ENCODE measurements at regions not wholly inside any gene's neighbourhood (a gene's known extent, or its start where the extent isn't known, plus 50 kb on each side); places are given as distances from the start of the nearest gene placed in this dataset.

DNA sequence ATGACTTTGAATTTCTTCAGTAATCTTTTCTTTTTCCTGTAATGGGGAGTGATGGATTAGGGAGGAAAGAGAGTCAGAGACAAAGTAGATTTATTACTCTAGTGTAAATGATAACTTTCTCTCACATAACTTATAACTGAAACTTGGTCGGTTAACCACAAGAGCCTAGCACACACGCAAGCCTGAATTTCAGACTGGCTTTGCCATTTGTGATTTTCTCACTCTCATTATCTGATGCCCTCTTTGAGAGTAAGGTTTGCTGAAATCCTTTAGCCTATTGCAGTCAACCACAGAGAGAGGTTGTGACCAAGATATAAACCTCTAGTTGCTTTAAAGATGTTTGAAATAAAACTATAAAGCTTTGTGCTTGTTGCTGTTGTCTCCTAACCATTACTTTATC lies 117.9 kb upstream of the NETO1 start:
- no peaks in the 10 kb centered on the region for H3K36me3 ChIP-seq (ENCODE audit: insufficient read depth)
- TF ChIP-seq, protein P1, sequence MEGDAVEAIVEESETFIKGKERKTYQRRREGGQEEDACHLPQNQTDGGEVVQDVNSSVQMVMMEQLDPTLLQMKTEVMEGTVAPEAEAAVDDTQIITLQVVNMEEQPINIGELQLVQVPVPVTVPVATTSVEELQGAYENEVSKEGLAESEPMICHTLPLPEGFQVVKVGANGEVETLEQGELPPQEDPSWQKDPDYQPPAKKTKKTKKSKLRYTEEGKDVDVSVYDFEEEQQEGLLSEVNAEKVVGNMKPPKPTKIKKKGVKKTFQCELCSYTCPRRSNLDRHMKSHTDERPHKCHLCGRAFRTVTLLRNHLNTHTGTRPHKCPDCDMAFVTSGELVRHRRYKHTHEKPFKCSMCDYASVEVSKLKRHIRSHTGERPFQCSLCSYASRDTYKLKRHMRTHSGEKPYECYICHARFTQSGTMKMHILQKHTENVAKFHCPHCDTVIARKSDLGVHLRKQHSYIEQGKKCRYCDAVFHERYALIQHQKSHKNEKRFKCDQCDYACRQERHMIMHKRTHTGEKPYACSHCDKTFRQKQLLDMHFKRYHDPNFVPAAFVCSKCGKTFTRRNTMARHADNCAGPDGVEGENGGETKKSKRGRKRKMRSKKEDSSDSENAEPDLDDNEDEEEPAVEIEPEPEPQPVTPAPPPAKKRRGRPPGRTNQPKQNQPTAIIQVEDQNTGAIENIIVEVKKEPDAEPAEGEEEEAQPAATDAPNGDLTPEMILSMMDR (conservative IDR thresholded peaks at IDR 0.05; ENCODE audit: low read depth in 2 of 2) = no peak
- TF ChIP-seq, protein P2, sequence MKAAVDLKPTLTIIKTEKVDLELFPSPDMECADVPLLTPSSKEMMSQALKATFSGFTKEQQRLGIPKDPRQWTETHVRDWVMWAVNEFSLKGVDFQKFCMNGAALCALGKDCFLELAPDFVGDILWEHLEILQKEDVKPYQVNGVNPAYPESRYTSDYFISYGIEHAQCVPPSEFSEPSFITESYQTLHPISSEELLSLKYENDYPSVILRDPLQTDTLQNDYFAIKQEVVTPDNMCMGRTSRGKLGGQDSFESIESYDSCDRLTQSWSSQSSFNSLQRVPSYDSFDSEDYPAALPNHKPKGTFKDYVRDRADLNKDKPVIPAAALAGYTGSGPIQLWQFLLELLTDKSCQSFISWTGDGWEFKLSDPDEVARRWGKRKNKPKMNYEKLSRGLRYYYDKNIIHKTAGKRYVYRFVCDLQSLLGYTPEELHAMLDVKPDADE (IDR thresholded peaks at IDR 0.05) = no peak
- H3K27me3 ChIP-seq (ENCODE audit: insufficient read depth) = no peaks in the 10 kb centered on the region
- no peaks in the 10 kb centered on the region for H3K27me3 Mint-ChIP-seq (ENCODE audit: insufficient read depth, low read depth, poor library complexity)
- no peak overlapping the region for H3K4me3 Mint-ChIP-seq
- H4K20me1 ChIP-seq (replicated peaks; ENCODE audit: insufficient read depth) = no peaks in the 10 kb centered on the region
- H3F3A ChIP-seq (replicated peaks; ENCODE audit: low read depth) = no peaks in the 10 kb centered on the region
- no peaks in the 10 kb centered on the region for H3K79me2 ChIP-seq (replicated peaks; ENCODE audit: insufficient read depth)
- no peak overlapping the region for H3K27ac ChIP-seq (ENCODE audit: low read depth)
- H3K9me3 Mint-ChIP-seq = no peaks in the 10 kb centered on the region; the same call in 2 of the 3 replicates
- H3K36me3 Mint-ChIP-seq (ENCODE audit: low read depth) = no peaks in the 10 kb centered on the region
- no peaks in the 10 kb centered on the region for H3K4me1 Mint-ChIP-seq
- no peak overlapping the region for H3K4me2 ChIP-seq
- no peak for ATAC-seq
- H3K4me1 ChIP-seq (ENCODE audit: insufficient read depth) = no peaks in the 10 kb centered on the region
- H2AFZ ChIP-seq = 0 out of 2 replicates have a peak overlapping the region, but pooled peaks have one; percentile 35
- no peak overlapping the region for H3K4me3 ChIP-seq
- no peak for DNase-seq (ENCODE audit: low spot score)
- no peaks in the 10 kb centered on the region for H3K9me2 ChIP-seq (ENCODE audit: insufficient read depth)
- H3K27ac Mint-ChIP-seq = no peak overlapping the region

DNA sequence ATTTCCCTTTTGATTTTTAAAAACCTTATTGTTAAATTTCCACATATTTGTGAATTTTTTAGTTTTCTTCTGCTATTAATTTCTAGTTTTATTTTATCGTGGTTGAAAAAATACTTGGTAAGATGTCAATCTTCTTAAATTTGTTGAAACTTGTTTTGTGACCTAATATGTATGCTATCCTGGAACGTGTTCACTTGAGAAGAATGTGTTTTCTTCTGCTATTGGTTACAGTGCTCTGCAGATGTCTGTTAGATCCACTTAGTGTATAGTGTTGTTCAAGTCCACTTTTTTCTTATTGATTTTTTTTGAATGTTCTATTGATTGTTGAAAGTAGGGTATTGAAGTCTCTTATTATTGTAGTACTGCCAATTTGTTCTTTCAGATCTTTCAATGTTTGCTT lies 116.5 kb upstream of the NETO1 start:
- H3K36me3 ChIP-seq (ENCODE audit: insufficient read depth) = no peaks in the 10 kb centered on the region
- Mint-ChIP-seq H3K4me3 (no peak overlapping the region), H3K27ac (no peak overlapping the region), H3K4me1 (no peaks in the 10 kb centered on the region), H3K27me3 (ENCODE audit: insufficient read depth, low read depth, poor library complexity) (no peaks in the 10 kb centered on the region), H3K36me3 (ENCODE audit: low read depth) (no peaks in the 10 kb centered on the region), H3K9me3 (no peaks in the 10 kb centered on the region; the same call in 2 of the 3 replicates)
- ATAC-seq (no peak), DNase-seq (ENCODE audit: low spot score) (no peak)
- H2AFZ ChIP-seq = no peak overlapping the region
- no peak overlapping the region for H3K4me2 ChIP-seq
- no peak overlapping the region for H3K27ac ChIP-seq (ENCODE audit: low read depth)
- H3K4me3 ChIP-seq = no peak overlapping the region
- no peaks in the 10 kb centered on the region for H3K79me2 ChIP-seq (replicated peaks; ENCODE audit: insufficient read depth)
- no peaks in the 10 kb centered on the region for H3F3A ChIP-seq (replicated peaks; ENCODE audit: low read depth)
- H4K20me1 ChIP-seq (replicated peaks; ENCODE audit: insufficient read depth) = no peaks in the 10 kb centered on the region
- H3K9me2 ChIP-seq (ENCODE audit: insufficient read depth) = no peaks in the 10 kb centered on the region
- no peaks in the 10 kb centered on the region for H3K4me1 ChIP-seq (ENCODE audit: insufficient read depth)
- no peaks in the 10 kb centered on the region for H3K27me3 ChIP-seq (ENCODE audit: insufficient read depth)
- TF ChIP-seq CREB1 (CRISPR knock-in tag; IDR thresholded peaks at IDR 0.05; ENCODE audit: low read depth) (no peak), EZH2phosphoT487 (IDR thresholded peaks at IDR 0.05; ENCODE audit: unreplicated experiment) (no peak), POLR2AphosphoS5 (IDR thresholded peaks at IDR 0.05; ENCODE audit: low read depth) (no peak), ZNF331 (CRISPR knock-in tag; IDR thresholded peaks at IDR 0.05; ENCODE audit: low read depth) (no peak), NANOG (IDR thresholded peaks at IDR 0.05; ENCODE audit: borderline replicate concordance) (no peak), ZNF114 (CRISPR knock-in tag; IDR thresholded peaks at IDR 0.05) (no peak), EZH2 (IDR thresholded peaks at IDR 0.05; ENCODE audit: low read depth, unreplicated experiment) (no peak)
- TF ChIP-seq, protein P2 (IDR thresholded peaks at IDR 0.05) = no peak
- TF ChIP-seq, protein P1 (conservative IDR thresholded peaks at IDR 0.05; ENCODE audit: low read depth in 2 of 2) = no peak
- TF ChIP-seq, protein P3, sequence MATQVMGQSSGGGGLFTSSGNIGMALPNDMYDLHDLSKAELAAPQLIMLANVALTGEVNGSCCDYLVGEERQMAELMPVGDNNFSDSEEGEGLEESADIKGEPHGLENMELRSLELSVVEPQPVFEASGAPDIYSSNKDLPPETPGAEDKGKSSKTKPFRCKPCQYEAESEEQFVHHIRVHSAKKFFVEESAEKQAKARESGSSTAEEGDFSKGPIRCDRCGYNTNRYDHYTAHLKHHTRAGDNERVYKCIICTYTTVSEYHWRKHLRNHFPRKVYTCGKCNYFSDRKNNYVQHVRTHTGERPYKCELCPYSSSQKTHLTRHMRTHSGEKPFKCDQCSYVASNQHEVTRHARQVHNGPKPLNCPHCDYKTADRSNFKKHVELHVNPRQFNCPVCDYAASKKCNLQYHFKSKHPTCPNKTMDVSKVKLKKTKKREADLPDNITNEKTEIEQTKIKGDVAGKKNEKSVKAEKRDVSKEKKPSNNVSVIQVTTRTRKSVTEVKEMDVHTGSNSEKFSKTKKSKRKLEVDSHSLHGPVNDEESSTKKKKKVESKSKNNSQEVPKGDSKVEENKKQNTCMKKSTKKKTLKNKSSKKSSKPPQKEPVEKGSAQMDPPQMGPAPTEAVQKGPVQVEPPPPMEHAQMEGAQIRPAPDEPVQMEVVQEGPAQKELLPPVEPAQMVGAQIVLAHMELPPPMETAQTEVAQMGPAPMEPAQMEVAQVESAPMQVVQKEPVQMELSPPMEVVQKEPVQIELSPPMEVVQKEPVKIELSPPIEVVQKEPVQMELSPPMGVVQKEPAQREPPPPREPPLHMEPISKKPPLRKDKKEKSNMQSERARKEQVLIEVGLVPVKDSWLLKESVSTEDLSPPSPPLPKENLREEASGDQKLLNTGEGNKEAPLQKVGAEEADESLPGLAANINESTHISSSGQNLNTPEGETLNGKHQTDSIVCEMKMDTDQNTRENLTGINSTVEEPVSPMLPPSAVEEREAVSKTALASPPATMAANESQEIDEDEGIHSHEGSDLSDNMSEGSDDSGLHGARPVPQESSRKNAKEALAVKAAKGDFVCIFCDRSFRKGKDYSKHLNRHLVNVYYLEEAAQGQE (IDR thresholded peaks at IDR 0.05; ENCODE audit: unreplicated experiment) = no peak

All from GM23338 (cell line).